ENCODE measurements at regions not wholly inside any gene's neighbourhood (a gene's known extent, or its start where the extent isn't known, plus 50 kb on each side); places are given as distances from the start of the nearest gene placed in this dataset.

DNA sequence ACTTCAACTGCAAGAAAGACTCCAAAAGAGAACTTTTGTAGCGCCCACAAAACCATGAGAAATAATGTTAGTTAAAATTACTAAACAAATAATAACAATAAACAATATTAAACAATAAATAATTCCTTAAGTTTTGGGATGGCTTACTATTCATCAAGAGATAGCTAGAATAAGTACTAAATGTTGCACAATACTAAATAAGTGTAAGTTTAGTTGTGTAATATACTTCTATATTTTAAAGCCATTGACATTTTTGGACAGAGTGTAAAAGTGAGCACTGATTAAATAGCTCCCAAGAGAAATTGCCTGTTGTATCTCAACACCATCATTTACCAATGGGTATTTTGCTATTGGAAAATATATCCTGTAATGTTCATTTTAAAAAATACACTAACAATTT lies 166.7 kb downstream of the ALG10 start:
- DNase-seq (ENCODE audit: low read depth) = no peak
- TF ChIP-seq CTCF (IDR thresholded peaks at IDR 0.05; ENCODE audit: insufficient read depth, low read depth, low read length, missing control alignments) = no peak
- no peak overlapping the region for H3K4me3 ChIP-seq (ENCODE audit: low read length)

DNA sequence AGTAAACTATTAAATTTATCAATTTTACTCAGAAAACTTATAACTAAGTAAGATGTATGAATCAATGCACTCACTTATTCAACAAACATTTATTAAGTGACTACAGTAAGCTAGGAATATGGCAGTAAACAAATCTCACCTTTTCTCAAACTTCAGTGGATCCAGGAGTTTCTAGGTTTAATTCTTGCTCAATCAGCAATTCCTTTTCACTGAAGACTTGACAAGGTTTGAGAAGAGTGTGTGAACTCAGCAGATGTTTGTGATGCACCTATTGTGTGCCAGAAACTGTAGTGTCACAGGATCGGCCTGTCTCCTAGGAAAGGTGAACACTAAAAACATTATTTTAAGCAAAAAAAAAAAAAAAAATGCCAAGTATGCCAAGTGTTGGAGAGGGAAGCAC lies 167.8 kb downstream of the ALG10 start:
- no peak for DNase-seq (ENCODE audit: low read depth)
- no peak for TF ChIP-seq CTCF (IDR thresholded peaks at IDR 0.05; ENCODE audit: insufficient read depth, low read depth, low read length, missing control alignments)

DNA sequence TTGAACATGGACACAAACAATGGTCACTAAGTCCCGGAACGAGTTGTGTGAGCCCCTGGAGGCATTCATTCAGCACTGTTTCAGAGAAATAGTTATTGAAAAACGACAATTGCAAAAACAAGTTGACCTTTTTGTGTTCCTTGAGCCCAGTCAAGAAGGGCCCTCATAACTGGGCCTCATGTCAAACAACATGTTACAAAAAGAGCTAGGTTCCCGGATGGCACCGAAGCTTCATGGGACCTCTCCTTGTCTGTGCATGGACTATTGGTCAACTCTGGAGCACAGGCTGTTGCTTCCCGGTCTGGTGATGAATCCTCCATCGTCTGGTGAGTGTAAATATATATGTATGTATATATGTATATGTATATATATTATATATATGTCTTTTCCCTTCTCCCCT lies 176.6 kb downstream of the ALG10 start:
- no peak for TF ChIP-seq CTCF (IDR thresholded peaks at IDR 0.05; ENCODE audit: insufficient read depth, low read depth, low read length, missing control alignments)
- H3K4me3 ChIP-seq (ENCODE audit: low read length) = no peak overlapping the region
- DNase-seq (ENCODE audit: low read depth) = no peak

More for the DNA sequence above, 167.8 kb downstream of the ALG10 start:
- no peak overlapping the region for H3K4me3 ChIP-seq (ENCODE audit: low read length)

- no peak for TF ChIP-seq CTCF (IDR thresholded peaks at IDR 0.05; ENCODE audit: insufficient read depth, low read depth, low read length, missing control alignments)
- H3K4me3 ChIP-seq (ENCODE audit: low read length) = no peak overlapping the region
- DNase-seq (ENCODE audit: low read depth) = no peak
Measured at GRCh38 chr12:34203866-34204620, 181.7 kb downstream of the ALG10 start.

DNA sequence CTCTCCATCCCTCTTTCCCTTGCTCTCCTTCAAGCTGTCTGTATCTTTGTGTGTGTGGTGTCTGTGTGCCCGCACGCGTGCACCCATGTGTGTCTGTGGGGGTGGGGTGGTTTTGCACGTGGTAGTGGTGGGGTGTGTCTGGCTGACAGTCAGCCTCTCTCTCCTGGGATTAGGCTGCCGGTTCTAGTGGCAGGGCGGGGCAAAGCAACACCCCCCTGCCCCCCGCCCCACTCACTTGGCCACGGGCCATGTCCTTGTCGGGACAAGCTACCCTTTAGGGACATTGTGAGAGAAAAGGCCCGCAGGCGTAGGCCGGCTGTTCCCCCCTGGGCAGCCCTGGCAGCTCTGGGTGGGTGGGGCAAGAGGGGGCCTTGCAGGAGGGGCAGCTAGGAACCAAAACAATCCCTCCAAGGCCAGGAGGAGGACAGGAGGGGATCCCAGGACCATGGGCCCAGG lies 182.6 kb downstream of the ALG10 start:
- TF ChIP-seq CTCF (IDR thresholded peaks at IDR 0.05; ENCODE audit: insufficient read depth, low read depth, low read length, missing control alignments) = no peak
- H3K4me3 ChIP-seq (ENCODE audit: low read length) = no peak overlapping the region
- no peak for DNase-seq (ENCODE audit: low read depth)

DNA sequence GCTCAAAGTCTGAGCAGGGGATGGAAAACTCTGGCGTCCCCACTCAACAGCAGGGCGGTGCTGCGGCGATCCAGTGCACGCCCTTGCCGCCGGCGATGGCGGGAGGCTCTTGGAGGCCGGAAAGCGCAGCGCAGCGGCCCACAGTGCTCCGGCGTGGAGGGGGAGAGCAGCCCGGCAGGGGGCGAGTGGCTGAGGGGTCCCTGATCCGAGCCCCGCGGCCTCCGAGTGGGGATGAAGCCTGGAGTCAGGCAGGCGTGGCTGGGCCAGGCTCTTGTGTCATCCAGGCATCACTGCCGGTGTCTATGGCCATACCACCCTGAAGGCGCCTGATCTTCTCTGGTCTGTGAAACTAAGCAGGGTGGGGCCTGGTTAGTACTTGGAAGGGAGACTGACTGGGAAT lies 183.1 kb downstream of the ALG10 start:
- no peak for TF ChIP-seq CTCF (IDR thresholded peaks at IDR 0.05; ENCODE audit: insufficient read depth, low read depth, low read length, missing control alignments)
- H3K4me3 ChIP-seq (ENCODE audit: low read length) = no peak overlapping the region
- no peak for DNase-seq (ENCODE audit: low read depth)
